Adrenal gland (tissue), 9 donors: ENCODE measurements at regions not wholly inside any gene's neighbourhood (a gene's known extent, or its start where the extent isn't known, plus 50 kb on each side); places are given as distances from the start of the nearest gene placed in this dataset.

ENCODE experiments used
- DNase-seq, 7 donors: peaks; one replicate each; pipeline ENCODE4 v3.0.0-alpha.2; 2019 to 2020
- H3K27ac ChIP-seq, 5 donors: fragments of 200-600 bp; sonication (generic) in 4 of 5; 1 replicate in 3 of 5; 2 replicates in 2 of 5; pipeline versions ENCODE4 v1.5.1 to v1.8.0; 2016 to 2020; ENCODE audit warnings: mild to moderate bottlenecking in 1 of 5
- H3K27me3 ChIP-seq: fragments of 200-600 bp; 2 replicates; pipeline ENCODE4 v1.8.0; 2021
- H3K36me3 ChIP-seq, 2 donors: fragments of 200-600 bp; replicated peaks in 1 of 2; 1 replicate in 1 of 2; 2 replicates in 1 of 2; pipeline versions ENCODE4 v1.5.1 to v1.8.0; 2018 to 2022
- H3K4me1 ChIP-seq, 2 donors: fragments of 200-600 bp; replicated peaks in 1 of 2; 1 replicate in 1 of 2; 2 replicates in 1 of 2; pipeline versions ENCODE4 v1.5.1 to v1.8.0; 2018 to 2021
- H3K4me3 ChIP-seq, 4 donors: fragments of 200-600 bp; sonication (generic) in 3 of 4; one replicate each; pipeline ENCODE4 v1.5.1; 2016 to 2018
- H3K9me3 ChIP-seq, 3 donors: fragments of 200-600 bp; sonication (generic) in 1 of 3; replicated peaks in 1 of 3; 1 replicate in 2 of 3; 2 replicates in 1 of 3; pipeline versions ENCODE4 v1.5.1 to v1.8.0; 2016 to 2021
- POLR2A ChIP-seq, 2 donors: fragments of 450-650 bp; IDR thresholded peaks; one replicate each; pipeline ENCODE4 v1.6.1; 2017; ENCODE audit warnings: antibody characterized with exemption in 2 of 2, mild to moderate bottlenecking in 2 of 2, moderate library complexity in 1 of 2
- WGBS, 4 donors: extraction: QIAGEN DNeasy Blood & Tissue Kit in 2 of 4; methylation state at CpG; one replicate each; pipeline versions ENCODE4 v1.1.5 to v1.1.7; 2013 to 2017; 5-methylcytosine and 5-hydroxymethylcytosine counted together
- intact Hi-C, 2 donors: fragments of 100-400 bp; cut with DNase I; formaldehyde crosslinking; loops; one replicate each; pipeline versions ENCODE4 v1.14.1 to v1.15.0; 2022 to 2023
- TF ChIP-seq, protein P1 (sequence below), 6 experiments: fragments of 450-650 bp in 4 of 6; fragments of 200-600 bp in 2 of 6; sonication (generic) in 1 of 6; IDR thresholded peaks; 1 replicate in 5 of 6; 2 replicates in 1 of 6; pipeline versions ENCODE4 v1.5.1 to v1.8.0; 2016 to 2021; ENCODE audit warnings: antibody characterized with exemption in 6 of 6, mild to moderate bottlenecking in 2 of 6, moderate library complexity in 1 of 6
- donor health status: healthy with polysubstance abuse.
- donor health status: Bipolar disorder and iron deficiency.
- donor health status: DM: yes; HTN: yes; CAD: no.
- donor health status: DM: no; HTN: no; CAD: no.
- donor health status: DM: no; HTN: no; CAD: no.

DNA sequence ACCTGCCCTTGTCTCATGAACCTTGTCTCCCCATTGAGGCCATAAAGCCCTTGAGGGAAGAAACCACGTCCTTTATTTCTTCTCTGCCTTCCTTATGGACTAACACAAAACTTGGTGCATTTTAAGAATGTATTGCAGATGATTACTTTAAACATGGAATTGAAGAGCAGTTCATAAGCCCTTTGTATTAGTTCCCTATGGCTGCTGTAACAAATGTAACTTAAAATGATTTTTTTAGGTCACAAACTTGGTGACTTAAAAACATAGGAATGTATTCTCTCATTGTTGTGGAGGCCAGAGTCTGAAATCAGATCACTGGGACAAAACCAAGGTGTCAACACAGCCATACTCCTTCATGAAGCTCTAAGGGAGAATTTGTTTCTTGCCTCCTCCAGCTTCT, 185.5 kb downstream of the PHLDA1 start:
- Histone ChIP-seq H3K36me3 (no peaks in the 10 kb centered on the region), H3K27me3 (no peaks in the 10 kb centered on the region), H3K4me1 (peaks cover 0 to 9% of the 10 kb centered on the region in 2 donors), H3K9me3 (no peaks in the 10 kb centered on the region), H3K4me3 (no peak overlapping the region), H3K27ac (no peak overlapping the region)
- intact Hi-C loops, result no loop called here
- DNase-seq, result no peak
- TF ChIP-seq, protein P1, sequence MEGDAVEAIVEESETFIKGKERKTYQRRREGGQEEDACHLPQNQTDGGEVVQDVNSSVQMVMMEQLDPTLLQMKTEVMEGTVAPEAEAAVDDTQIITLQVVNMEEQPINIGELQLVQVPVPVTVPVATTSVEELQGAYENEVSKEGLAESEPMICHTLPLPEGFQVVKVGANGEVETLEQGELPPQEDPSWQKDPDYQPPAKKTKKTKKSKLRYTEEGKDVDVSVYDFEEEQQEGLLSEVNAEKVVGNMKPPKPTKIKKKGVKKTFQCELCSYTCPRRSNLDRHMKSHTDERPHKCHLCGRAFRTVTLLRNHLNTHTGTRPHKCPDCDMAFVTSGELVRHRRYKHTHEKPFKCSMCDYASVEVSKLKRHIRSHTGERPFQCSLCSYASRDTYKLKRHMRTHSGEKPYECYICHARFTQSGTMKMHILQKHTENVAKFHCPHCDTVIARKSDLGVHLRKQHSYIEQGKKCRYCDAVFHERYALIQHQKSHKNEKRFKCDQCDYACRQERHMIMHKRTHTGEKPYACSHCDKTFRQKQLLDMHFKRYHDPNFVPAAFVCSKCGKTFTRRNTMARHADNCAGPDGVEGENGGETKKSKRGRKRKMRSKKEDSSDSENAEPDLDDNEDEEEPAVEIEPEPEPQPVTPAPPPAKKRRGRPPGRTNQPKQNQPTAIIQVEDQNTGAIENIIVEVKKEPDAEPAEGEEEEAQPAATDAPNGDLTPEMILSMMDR (IDR thresholded peaks at IDR 0.05), result no peak
- TF ChIP-seq POLR2A (IDR thresholded peaks at IDR 0.05), result no peak
- 94 to 100% (median 98%) methylated on average over 1 of the region's 1 CpG for WGBS, 4 donors

DNA sequence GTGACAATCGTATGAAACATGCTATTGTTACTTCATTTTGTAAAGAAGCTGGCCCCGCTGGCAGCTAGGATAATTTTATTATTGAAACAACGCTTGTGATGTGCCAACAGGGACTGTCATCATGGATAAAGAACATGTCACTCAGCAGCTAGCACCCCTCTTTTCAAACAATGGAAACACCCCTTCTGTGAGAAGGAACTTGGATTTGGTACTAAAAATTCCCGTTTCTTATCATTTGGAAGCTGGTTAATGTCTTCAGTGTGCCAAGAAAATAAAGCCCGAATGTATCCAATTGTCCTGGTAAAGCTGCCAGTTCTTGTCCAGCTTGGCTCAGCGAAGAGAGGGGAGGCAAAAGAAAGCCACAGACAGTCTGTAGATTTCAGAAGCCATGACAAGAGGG, 186.6 kb downstream of the PHLDA1 start:
- Histone ChIP-seq H3K27ac (no peak overlapping the region), H3K4me3 (no peak overlapping the region), H3K4me1 (peaks cover 0 to 9% of the 10 kb centered on the region in 2 donors), H3K27me3 (no peaks in the 10 kb centered on the region), H3K9me3 (no peaks in the 10 kb centered on the region), H3K36me3 (no peaks in the 10 kb centered on the region)
- TF ChIP-seq, protein P1 (IDR thresholded peaks at IDR 0.05), result no peak
- no peak for TF ChIP-seq POLR2A (IDR thresholded peaks at IDR 0.05)
- intact Hi-C loops, result no loop called here
- no peak for DNase-seq
- WGBS, 4 donors, result 69 to 76% (median 71%) methylated on average over 6 of the region's 6 CpGs

DNA sequence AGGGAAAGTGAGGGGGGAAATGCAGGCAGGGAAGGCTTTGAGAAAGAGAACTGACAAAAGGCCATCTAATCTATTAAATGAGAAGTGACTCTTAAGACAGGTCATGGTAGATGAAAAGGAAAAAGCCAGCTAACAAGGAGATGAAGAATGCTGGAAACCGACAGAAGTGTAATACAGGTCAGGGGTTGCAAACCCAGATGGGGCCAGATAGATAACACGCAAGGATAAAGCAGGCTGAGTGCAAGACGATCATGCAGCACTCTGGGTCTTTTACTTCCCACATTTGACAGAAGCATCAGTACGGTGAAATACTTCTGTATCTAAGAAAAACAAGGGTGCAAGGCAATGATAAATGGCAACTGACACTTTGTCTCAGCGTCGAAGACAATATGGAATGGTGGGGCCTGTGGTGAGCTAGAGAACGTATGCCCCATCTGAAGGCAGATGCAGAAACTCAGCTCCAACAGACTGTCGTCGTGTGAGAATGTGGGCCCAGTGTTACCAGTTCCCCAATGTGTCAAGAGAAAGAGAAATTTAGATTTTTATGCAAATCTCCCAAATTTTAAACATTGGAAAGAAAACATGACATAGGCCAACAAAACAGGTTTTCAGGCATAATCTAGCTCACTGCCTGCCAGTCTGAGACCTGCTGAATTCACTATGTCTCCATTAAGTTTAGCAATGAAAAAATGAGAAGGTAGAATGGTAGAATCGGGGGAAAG, 187.4 kb downstream of the PHLDA1 start:
- intact Hi-C loops, result no loop called here
- Histone ChIP-seq H3K9me3 (no peaks in the 10 kb centered on the region), H3K27ac (no peak overlapping the region), H3K4me1 (peaks cover 0 to 9% of the 10 kb centered on the region in 2 donors), H3K36me3 (no peaks in the 10 kb centered on the region), H3K27me3 (no peaks in the 10 kb centered on the region), H3K4me3 (no peak overlapping the region)
- TF ChIP-seq POLR2A (IDR thresholded peaks at IDR 0.05), result no peak
- TF ChIP-seq, protein P1 (IDR thresholded peaks at IDR 0.05), result no peak
- no peak for DNase-seq
- 74 to 83% (median 79%) methylated on average over 10 of the region's 10 CpGs for WGBS, 4 donors

DNA sequence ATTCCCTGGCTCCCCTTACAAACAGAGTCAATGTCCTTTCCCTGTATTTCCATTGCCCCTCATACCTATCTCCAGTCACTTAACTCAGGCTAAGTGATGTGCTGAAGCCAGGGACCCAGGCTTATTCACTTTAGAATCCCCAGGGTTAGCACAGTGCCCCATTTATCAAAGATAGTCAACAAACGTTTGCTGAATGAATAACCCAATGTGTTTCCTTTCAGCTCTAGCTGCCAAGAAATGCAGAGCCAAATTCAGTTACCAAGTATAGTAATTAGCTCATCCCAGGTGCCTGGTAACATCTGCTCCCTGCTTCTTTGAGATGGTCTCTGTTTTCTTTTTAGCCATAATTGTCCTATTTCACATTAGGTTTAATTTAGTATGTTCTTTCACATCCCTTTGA, 189.5 kb downstream of the PHLDA1 start:
- DNase-seq, result no peak
- Histone ChIP-seq H3K4me1 (no peaks in the 10 kb centered on the region), H3K27ac (no peak overlapping the region), H3K9me3 (no peaks in the 10 kb centered on the region), H3K36me3 (no peaks in the 10 kb centered on the region), H3K27me3 (no peaks in the 10 kb centered on the region), H3K4me3 (no peak overlapping the region)
- TF ChIP-seq POLR2A (IDR thresholded peaks at IDR 0.05), result no peak
- TF ChIP-seq, protein P1 (IDR thresholded peaks at IDR 0.05), result no peak
- 14 to 46% (median 27%) methylated on average over 1 of the region's 1 CpG for WGBS, 4 donors
- intact Hi-C loops, result no loop called here
